ENCODE measurements at regions not wholly inside any gene's neighbourhood (a gene's known extent, or its start where the extent isn't known, plus 50 kb on each side); places are given as distances from the start of the nearest gene placed in this dataset.

- no peak for TF ChIP-seq CHD7 (IDR thresholded peaks at IDR 0.05; ENCODE audit: insufficient replicate concordance, low read length)
Measured at GRCh38 chr9:126033956-126034355, 286.8 kb downstream of the PBX3 start (continued).
